Right atrium auricular region (tissue), 2 donors: ENCODE measurements at regions not wholly inside any gene's neighbourhood (a gene's known extent, or its start where the extent isn't known, plus 50 kb on each side); places are given as distances from the start of the nearest gene placed in this dataset.

Experiments used
- DNase-seq: peaks from one replicate; pipeline ENCODE4 v3.0.0-alpha.2; 2019; ENCODE audit warnings: low spot score
- H3K27ac ChIP-seq, 2 donors: fragments of 200-600 bp; sonication (generic); 1 replicate in 1 of 2; 2 replicates in 1 of 2; pipeline ENCODE4 v1.5.1; 2016 to 2019
- H3K27me3 ChIP-seq, 2 donors: fragments of 200-600 bp; sonication (generic); one replicate each; pipeline versions ENCODE4 v1.5.1 to v1.6.0; 2017 to 2019
- H3K36me3 ChIP-seq: fragments of 200-600 bp; sonication (generic); one replicate; pipeline ENCODE4 v1.5.1; 2016
- H3K4me1 ChIP-seq, 2 donors: fragments of 200-600 bp; sonication (generic); one replicate each; pipeline versions ENCODE4 v1.5.1 to v1.6.0; 2017 to 2019
- H3K4me3 ChIP-seq, 2 donors: fragments of 200-600 bp; sonication (generic); 1 replicate in 1 of 2; 2 replicates in 1 of 2; pipeline ENCODE4 v1.5.1; 2017 to 2019; ENCODE audit warnings: mild to moderate bottlenecking in 1 of 2, moderate library complexity in 1 of 2
- H3K9me3 ChIP-seq, 2 donors: fragments of 200-600 bp; sonication (generic); one replicate each; pipeline ENCODE4 v1.5.1; 2019
- CTCF ChIP-seq, 2 donors: fragments of 200-600 bp; sonication (generic); IDR thresholded peaks; one replicate each; pipeline ENCODE4 v1.5.1; 2019; ENCODE audit warnings: antibody characterized with exemption in 2 of 2

DNA sequence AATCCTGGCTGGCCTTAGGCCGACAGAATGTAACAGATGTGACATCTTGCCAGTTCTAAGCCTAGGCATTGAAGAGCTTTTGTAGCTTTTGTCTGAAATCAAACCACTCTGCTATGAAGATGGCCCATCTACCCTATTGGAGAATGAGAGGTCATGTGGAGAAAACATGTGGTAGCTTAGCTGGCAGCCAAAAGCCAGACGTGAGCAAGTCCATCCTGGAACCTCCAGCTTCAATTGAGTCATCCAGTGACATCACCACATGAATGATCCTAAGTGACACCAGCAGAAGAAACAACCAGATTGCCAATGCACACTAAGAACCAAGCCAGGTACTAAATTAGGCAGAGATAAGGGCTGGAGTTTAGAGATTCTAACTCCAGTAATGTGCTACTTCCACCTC, 154.8 kb upstream of the ZFP42 start:
- Histone ChIP-seq H3K9me3 (no peaks in the 10 kb centered on the region), H3K4me3 (no peak overlapping the region), H3K27ac (no peak overlapping the region), H3K36me3 (no peaks in the 10 kb centered on the region), H3K4me1 (no peaks in the 10 kb centered on the region), H3K27me3 (no peaks in the 10 kb centered on the region)
- no peak for TF ChIP-seq CTCF (IDR thresholded peaks at IDR 0.05)
- DNase-seq = no peak

DNA sequence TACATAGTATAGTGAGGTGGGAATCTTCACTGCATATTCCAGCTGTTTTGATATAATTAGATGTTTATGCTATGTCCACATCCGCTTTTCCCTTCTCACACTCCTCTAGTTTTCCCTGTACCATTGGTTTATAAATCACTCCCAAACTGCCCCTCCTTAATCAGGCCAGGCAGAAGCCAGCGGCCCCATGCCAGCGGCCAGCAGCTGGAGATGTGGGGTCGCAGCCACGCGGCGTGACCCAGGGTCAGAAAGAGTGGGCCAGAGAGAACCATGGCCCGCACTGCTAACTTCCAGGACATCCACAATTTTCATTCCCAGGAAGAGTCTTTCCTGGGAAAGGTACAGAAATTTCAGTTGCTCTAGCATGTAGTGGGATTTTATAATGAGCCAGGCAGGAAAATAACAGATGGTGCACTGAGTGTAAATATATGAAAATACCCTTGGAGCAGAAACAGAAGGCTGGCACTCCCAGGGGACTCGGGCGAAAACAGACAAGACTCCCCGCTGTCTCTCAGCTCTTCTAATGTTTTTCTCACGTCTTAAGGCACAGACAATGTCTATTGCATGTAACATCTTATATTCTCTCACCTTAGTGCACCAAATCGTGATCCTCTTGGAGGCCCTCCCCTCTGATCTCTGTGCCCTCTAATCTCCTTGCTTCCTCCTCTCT, 145.9 kb upstream of the ZFP42 start:
- no peak overlapping the region for H3K27ac ChIP-seq
- H3K9me3 ChIP-seq = no peaks in the 10 kb centered on the region
- H3K4me1 ChIP-seq = no peaks in the 10 kb centered on the region
- H3K27me3 ChIP-seq = no peaks in the 10 kb centered on the region
- no peak for DNase-seq
- no peaks in the 10 kb centered on the region for H3K36me3 ChIP-seq
- no peak for TF ChIP-seq CTCF (IDR thresholded peaks at IDR 0.05)
- no peak overlapping the region for H3K4me3 ChIP-seq

DNA sequence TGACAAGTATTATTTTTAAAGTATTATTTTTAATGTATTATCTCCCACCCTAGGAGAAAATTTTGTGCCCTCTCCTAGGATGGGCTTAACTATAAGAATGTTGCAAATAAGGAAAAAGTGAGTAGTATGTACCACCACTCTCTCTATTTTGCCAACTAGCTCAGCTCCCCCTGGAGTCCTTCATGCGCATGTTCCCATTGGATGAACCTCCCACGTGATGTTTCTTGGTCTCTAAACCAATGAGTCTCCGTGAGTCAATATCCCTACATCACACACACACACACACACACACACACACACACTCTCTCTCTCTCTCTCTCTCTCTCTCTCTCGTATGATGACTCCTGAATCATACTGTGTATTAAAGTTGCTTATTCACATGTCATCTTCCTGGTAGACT, 129.7 kb upstream of the ZFP42 start:
- DNase-seq = no peak
- Histone ChIP-seq H3K4me1 (no peaks in the 10 kb centered on the region), H3K27ac (no peak overlapping the region), H3K27me3 (no peaks in the 10 kb centered on the region), H3K36me3 (no peaks in the 10 kb centered on the region), H3K9me3 (no peaks in the 10 kb centered on the region), H3K4me3 (no peak overlapping the region)
- TF ChIP-seq CTCF (IDR thresholded peaks at IDR 0.05) = no peak

- Histone ChIP-seq H3K27me3 (no peaks in the 10 kb centered on the region), H3K4me1 (no peaks in the 10 kb centered on the region), H3K9me3 (no peaks in the 10 kb centered on the region), H3K27ac (no peak overlapping the region), H3K4me3 (no peak overlapping the region), H3K36me3 (no peaks in the 10 kb centered on the region)
- no peak for DNase-seq
- no peak for TF ChIP-seq CTCF (IDR thresholded peaks at IDR 0.05)
These were observed 112.5 kb upstream of the ZFP42 start for GRCh38 chr4:187883049-187883448.

DNA sequence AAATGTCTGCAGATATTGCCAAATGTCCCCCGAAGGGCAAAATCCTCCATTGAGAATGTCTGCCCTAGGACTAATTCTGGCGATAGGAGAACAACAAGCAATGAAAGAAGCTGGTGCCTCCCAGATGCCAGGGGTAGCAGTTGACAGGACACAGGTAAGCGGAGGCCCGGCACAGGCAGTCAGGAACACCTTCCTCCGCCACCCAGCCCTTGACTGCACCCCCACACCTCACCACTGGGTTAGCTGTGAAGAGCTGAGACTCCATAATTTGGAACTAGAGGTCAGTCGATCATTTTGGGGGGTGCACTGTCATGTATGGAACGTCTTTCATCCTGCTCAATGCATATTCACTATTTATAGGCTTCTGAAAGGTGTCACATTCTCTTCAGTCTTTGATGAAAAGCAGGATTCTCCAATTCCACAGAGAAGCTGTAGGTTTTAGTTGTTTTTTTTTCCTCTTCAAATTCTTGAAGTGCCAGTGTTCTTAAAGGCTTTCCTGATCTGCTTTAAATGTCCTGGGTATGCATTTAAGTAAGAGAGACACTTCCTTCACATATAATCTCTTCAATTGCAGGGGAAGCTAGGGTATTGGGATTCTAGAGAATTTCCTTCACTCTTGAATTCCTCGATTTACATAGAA, 111.6 kb upstream of the ZFP42 start:
- Histone ChIP-seq H3K27ac (no peak overlapping the region), H3K4me1 (no peaks in the 10 kb centered on the region), H3K27me3 (no peaks in the 10 kb centered on the region), H3K36me3 (no peaks in the 10 kb centered on the region), H3K4me3 (no peak overlapping the region), H3K9me3 (no peaks in the 10 kb centered on the region)
- no peak for TF ChIP-seq CTCF (IDR thresholded peaks at IDR 0.05)
- no peak for DNase-seq

DNA sequence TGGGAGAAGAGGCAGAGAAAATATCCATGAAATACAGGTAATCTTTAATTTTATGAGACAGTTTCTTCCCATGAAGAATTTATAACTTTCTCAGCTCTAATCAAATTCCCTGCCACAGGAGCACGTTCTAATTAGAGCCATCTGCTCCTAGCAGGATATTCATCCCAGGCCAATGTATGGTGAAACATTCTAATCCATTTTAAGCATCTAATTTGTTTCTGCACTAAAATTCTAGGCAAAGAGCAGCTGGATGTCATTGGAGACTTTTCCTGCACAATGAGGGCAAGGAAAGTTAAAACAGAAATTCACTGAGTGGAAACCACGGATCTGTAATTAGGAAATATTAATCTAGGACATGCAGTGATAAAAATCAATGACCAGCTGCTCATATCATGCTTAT, 107.7 kb upstream of the ZFP42 start:
- Histone ChIP-seq H3K4me3 (no peak overlapping the region), H3K9me3 (no peaks in the 10 kb centered on the region), H3K36me3 (no peaks in the 10 kb centered on the region), H3K27me3 (no peaks in the 10 kb centered on the region), H3K27ac (no peak overlapping the region), H3K4me1 (no peaks in the 10 kb centered on the region)
- no peak for DNase-seq
- no peak for TF ChIP-seq CTCF (IDR thresholded peaks at IDR 0.05)
